Common myeloid progenitor, CD34-positive (primary cell): ENCODE measurements at regions not wholly inside any gene's neighbourhood (a gene's known extent, or its start where the extent isn't known, plus 50 kb on each side); places are given as distances from the start of the nearest gene placed in this dataset.

Experiments
- CTCF ChIA-PET: fragments of 350-600 bp; sonication (Branson Sonifier 250); formaldehyde crosslinking; loops from one replicate; lab custom pipeline; 2021; ENCODE audit warnings: antibody characterized with exemption; lab: Charles Lee
- POLR2A ChIA-PET: fragments of 350-600 bp; sonication (Branson Sonifier 250); formaldehyde crosslinking; loops from one replicate; lab custom pipeline; 2021; ENCODE audit warnings: antibody characterized with exemption; lab: Charles Lee
- DNase-seq, 3 donors: peaks; one replicate each; pipeline versions ENCODE4 v3.0.0 to v3.0.0-alpha.2; 2013
- H3K27ac ChIP-seq, 2 experiments: 1 replicate in 1 of 2; 2 replicates in 1 of 2; pipeline ENCODE4 v1.7.0; 2013; ENCODE audit warnings: inconsistent platforms in 2 of 2, low read length in 2 of 2, mild to moderate bottlenecking in 2 of 2, low read depth in 1 of 2, moderate library complexity in 1 of 2; ENCODE audit not compliant: severe bottlenecking in 2 of 2, insufficient read depth in 1 of 2, poor library complexity in 1 of 2
- H3K27me3 ChIP-seq, 5 experiments: replicated peaks in 2 of 5; 1 replicate in 3 of 5; 2 replicates in 2 of 5; pipeline versions ENCODE4 v1.6.1 to v1.7.0; 2013; ENCODE audit warnings: low read length in 4 of 5, mild to moderate bottlenecking in 2 of 5, moderate library complexity in 2 of 5, inconsistent platforms in 1 of 5; ENCODE audit not compliant: insufficient read depth in 5 of 5, control insufficient read depth in 4 of 5
- H3K36me3 ChIP-seq, 4 experiments: 1 replicate in 2 of 4; 2 replicates in 2 of 4; pipeline versions ENCODE4 v1.6.1 to v1.7.0; 2013; ENCODE audit warnings: low read length in 3 of 4, control low read depth in 1 of 4, mild to moderate bottlenecking in 1 of 4; ENCODE audit not compliant: control insufficient read depth in 4 of 4, insufficient read depth in 4 of 4
- H3K4me1 ChIP-seq, 4 experiments: 1 replicate in 3 of 4; 2 replicates in 1 of 4; pipeline versions ENCODE4 v1.6.1 to v1.7.1; 2013; ENCODE audit warnings: low read length in 3 of 4, mild to moderate bottlenecking in 3 of 4, control low read depth in 1 of 4, inconsistent platforms in 1 of 4, moderate library complexity in 1 of 4; ENCODE audit not compliant: control insufficient read depth in 4 of 4, insufficient read depth in 4 of 4; ENCODE audit errors: control extremely low read depth in 1 of 4
- H3K4me3 ChIP-seq, 7 experiments: 1 replicate in 4 of 7; 2 replicates in 3 of 7; pipeline versions ENCODE4 v1.5.1 to v1.7.0; 2013; ENCODE audit warnings: mild to moderate bottlenecking in 7 of 7, low read length in 6 of 7, moderate library complexity in 6 of 7, inconsistent platforms in 2 of 7, low read depth in 2 of 7, control low read depth in 1 of 7; ENCODE audit not compliant: insufficient read depth in 4 of 7, control insufficient read depth in 1 of 7; ENCODE audit errors: extremely low read depth in 1 of 7
- H3K9me3 ChIP-seq, 5 experiments: 1 replicate in 4 of 5; 2 replicates in 1 of 5; pipeline versions ENCODE4 v1.6.1 to v1.7.1; 2013; ENCODE audit warnings: low read length in 4 of 5, mild to moderate bottlenecking in 2 of 5, inconsistent platforms in 1 of 5, low read depth in 1 of 5, moderate library complexity in 1 of 5; ENCODE audit not compliant: control insufficient read depth in 4 of 5, insufficient read depth in 2 of 5; ENCODE audit errors: control extremely low read depth in 1 of 5
- WGBS: methylation state at CpG from one replicate; pipeline ENCODE4 v1.1.5; 2013; ENCODE audit not compliant: insufficient coverage; 5-methylcytosine and 5-hydroxymethylcytosine counted together

GRCh38 chr3:193911784-193912340 is 224.1 kb upstream of the HES1 start:
- Histone ChIP-seq H3K36me3 (no peaks in the 10 kb centered on the region), H3K4me1 (peaks cover 0 to 16% (median 15%) of the 10 kb centered on the region in 4 experiments), H3K4me3 (no peak overlapping the region), H3K27ac (no peak overlapping the region), H3K9me3 (peaks cover 0 to 8% (median 0%) of the 10 kb centered on the region in 5 experiments), H3K27me3 (no peaks in the 10 kb centered on the region)
- 63% methylated on average over 10 of the region's 12 CpGs for WGBS
- ChIA-PET POLR2A (interaction anchor here (0.5 to 1.7 kb wide), 2 partner anchors 14 to 58 kb away, joined by 3 to 4 read pairs; no protein-coding TSS in a partner anchor), CTCF (interaction anchor here (1.1 kb wide), 1 partner anchor 131 kb away, joined by 3 read pairs; no protein-coding TSS in a partner anchor)
- peak; percentile 11 to 26 (median 13) for DNase-seq

DNA sequence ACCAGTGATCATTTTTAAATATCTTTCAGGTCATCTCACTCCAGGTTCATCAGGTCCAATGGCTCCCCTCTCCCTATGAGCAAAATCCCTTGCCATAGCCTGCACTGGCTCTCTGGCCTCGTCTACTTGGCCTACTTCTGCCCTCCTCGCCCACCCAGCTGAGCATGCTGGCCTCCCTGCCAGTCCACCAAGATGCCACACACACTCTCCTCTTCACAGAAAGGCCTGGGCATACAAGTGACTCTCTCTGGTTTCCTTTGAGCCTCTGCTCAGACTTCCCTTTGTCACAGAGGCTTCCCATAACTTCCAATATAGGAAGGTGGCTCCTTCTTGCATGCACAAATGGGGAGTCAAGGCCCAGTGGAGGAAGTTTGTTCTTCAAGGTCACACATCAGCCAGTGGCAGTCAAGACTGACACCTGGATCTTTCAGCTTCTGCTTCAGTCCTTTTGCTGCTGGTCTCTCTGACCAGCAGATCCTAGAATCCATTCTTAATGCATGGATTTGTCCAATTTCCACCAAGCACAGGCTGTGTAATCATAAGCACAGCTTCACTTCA is 223.2 kb upstream of the HES1 start:
- Histone ChIP-seq H3K36me3 (no peaks in the 10 kb centered on the region), H3K27me3 (no peaks in the 10 kb centered on the region), H3K4me1 (peaks cover 0 to 16% (median 15%) of the 10 kb centered on the region in 4 experiments), H3K4me3 (no peak overlapping the region), H3K27ac (no peak overlapping the region), H3K9me3 (peaks cover 0 to 8% (median 0%) of the 10 kb centered on the region in 5 experiments)
- ChIA-PET CTCF (no interaction called here), POLR2A (no interaction called here)
- WGBS: 100% methylated on average over 2 of the region's 2 CpGs
- no peak for DNase-seq

- Histone ChIP-seq H3K4me3 (no peak overlapping the region), H3K27me3 (no peaks in the 10 kb centered on the region), H3K27ac (no peak overlapping the region), H3K36me3 (no peaks in the 10 kb centered on the region), H3K4me1 (peaks cover 0 to 16% (median 15%) of the 10 kb centered on the region in 4 experiments), H3K9me3 (no peaks in the 10 kb centered on the region)
- DNase-seq: no peak
- POLR2A ChIA-PET: no interaction called here
- CTCF ChIA-PET: interaction anchor here (1.8 to 2.7 kb wide), 2 partner anchors 133 to 401 kb away, joined by 4 to 6 read pairs; no protein-coding TSS in a partner anchor
- no CpG with 5 or more reads among the region's 1 CpG for WGBS
Observed at GRCh38 chr3:193914602-193915001, 221.3 kb upstream of the HES1 start.

DNA sequence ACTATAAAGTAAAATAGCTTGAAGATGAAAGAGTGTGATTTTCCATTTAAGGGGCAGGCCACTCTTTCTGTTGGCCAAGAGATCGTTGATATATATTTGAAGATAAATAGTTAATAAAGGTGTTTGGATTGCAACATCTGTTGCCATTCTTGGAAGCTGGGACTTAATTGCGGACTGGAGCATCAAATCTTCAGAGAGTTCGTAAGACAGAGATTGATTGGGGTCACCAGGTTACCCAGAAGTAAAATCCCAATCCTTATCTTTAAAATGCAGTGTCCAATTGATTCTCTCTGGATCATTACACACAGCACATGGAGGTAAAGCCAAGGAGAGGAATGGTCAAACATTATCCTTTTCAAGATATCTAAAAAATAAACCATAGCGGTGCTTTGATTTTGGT is 220.8 kb upstream of the HES1 start:
- ChIA-PET POLR2A (no interaction called here), CTCF (interaction anchor here (1.8 to 2.7 kb wide), 2 partner anchors 134 to 401 kb away, joined by 4 to 6 read pairs; no protein-coding TSS in a partner anchor)
- DNase-seq: no peak
- Histone ChIP-seq H3K27ac (no peak overlapping the region), H3K9me3 (no peaks in the 10 kb centered on the region), H3K36me3 (no peaks in the 10 kb centered on the region), H3K27me3 (no peaks in the 10 kb centered on the region), H3K4me1 (peaks cover 0 to 16% (median 15%) of the 10 kb centered on the region in 4 experiments), H3K4me3 (no peak overlapping the region)
- 100% methylated on average over 4 of the region's 4 CpGs for WGBS

GRCh38 chr3:193915613-193916012 is 220.3 kb upstream of the HES1 start:
- peaks cover 0 to under 1% (median 0%) of the 10 kb centered on the region in 5 experiments for H3K9me3 ChIP-seq
- no peak for DNase-seq
- H3K36me3 ChIP-seq: no peaks in the 10 kb centered on the region
- ChIA-PET CTCF (interaction anchor here (0.7 to 2.7 kb wide), 4 partner anchors 9 to 400 kb away, joined by 3 to 6 read pairs (median 4); no protein-coding TSS in a partner anchor), POLR2A (no interaction called here)
- H3K4me3 ChIP-seq: no peak overlapping the region
- no peak overlapping the region for H3K27ac ChIP-seq
- H3K27me3 ChIP-seq: no peaks in the 10 kb centered on the region
- H3K4me1 ChIP-seq: peaks cover 0 to 14% (median 13%) of the 10 kb centered on the region in 4 experiments

DNA sequence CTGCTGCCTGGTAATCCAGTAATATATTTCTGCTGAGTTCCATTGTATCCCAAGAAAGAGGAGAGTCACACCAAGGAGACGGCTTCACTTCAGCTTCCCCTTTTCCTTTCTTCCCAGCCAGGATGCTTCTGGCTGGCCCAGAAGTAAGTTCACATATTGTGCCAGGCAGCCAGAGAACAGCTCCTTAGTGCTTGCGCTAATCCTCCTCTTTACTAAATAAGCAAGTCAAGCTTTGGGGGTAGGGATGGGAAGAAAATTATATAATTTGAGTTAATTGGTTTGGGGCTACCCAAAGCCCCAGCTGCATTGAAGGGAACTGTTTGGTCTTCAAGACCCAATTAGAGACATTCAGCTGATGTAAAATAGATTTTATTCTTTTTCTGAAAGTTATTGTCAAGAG is 218.8 kb upstream of the HES1 start:
- Histone ChIP-seq H3K36me3 (no peaks in the 10 kb centered on the region), H3K27ac (no peak overlapping the region), H3K4me3 (no peak overlapping the region), H3K27me3 (no peaks in the 10 kb centered on the region), H3K9me3 (peaks cover 0 to 5% (median 0%) of the 10 kb centered on the region in 5 experiments), H3K4me1 (no peaks in the 10 kb centered on the region)
- CTCF ChIA-PET: interaction anchor here (2.7 kb wide), 1 partner anchor 136 kb away, joined by 6 read pairs; no protein-coding TSS in a partner anchor
- POLR2A ChIA-PET: interaction anchor here (0.6 kb wide), 1 partner anchor 42 kb away, joined by 3 read pairs; no protein-coding TSS in a partner anchor
- no CpG with 5 or more reads among the region's 2 CpGs for WGBS
- DNase-seq: no peak

DNA sequence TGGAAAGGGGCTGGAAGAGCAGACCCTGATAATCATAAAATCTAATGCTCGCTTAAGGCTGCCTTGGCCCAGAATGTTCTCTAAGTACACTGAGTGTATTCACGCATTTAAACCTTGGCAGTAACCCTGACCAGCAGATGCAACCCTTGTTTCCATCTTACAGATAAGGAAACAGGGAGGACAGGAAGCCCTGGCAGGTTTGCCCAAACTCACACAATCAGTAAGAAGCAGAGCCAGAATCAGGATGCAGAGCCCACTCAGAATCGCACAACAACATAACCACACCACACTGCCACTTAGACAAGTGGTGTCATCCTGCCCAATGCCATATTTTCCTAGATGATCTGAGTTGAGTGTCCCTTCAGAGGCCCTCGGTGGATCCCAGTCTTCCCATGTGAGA is 214.5 kb upstream of the HES1 start:
- Histone ChIP-seq H3K27ac (no peak overlapping the region), H3K36me3 (no peaks in the 10 kb centered on the region), H3K9me3 (peaks cover 0 to 17% (median 9%) of the 10 kb centered on the region in 5 experiments), H3K27me3 (no peaks in the 10 kb centered on the region), H3K4me1 (no peaks in the 10 kb centered on the region), H3K4me3 (no peak overlapping the region)
- CTCF ChIA-PET: interaction anchor here (2.1 kb wide), 1 partner anchor 9 kb away, joined by 7 read pairs; no protein-coding TSS in a partner anchor
- peak in 2 of 3 donors; percentile 31 to 54 for DNase-seq
- WGBS: 71% methylated on average over 4 of the region's 4 CpGs
- POLR2A ChIA-PET: no interaction called here
